Chondrocyte (in vitro differentiated cells): ENCODE measurements at regions not wholly inside any gene's neighbourhood (a gene's known extent, or its start where the extent isn't known, plus 50 kb on each side); places are given as distances from the start of the nearest gene placed in this dataset.

Experiments used
- DNase-seq: peaks from one replicate; pipeline ENCODE4 v3.0.0; 2021; ENCODE audit warnings: mixed read lengths, low spot score
- H3K27ac Mint-ChIP-seq: one replicate; pipeline ENCODE4 v1.8.0; 2021; ENCODE audit warnings: mild to moderate bottlenecking, moderate library complexity, mixed read lengths; ENCODE audit not compliant: unreplicated experiment
- H3K27me3 Mint-ChIP-seq: 2 replicates; pipeline ENCODE4 v1.8.0; 2021; ENCODE audit warnings: low read depth, mixed read lengths
- H3K36me3 Mint-ChIP-seq: 2 replicates; pipeline ENCODE4 v1.8.0; 2021; ENCODE audit warnings: low read depth, mixed read lengths
- H3K4me1 Mint-ChIP-seq: 2 replicates; pipeline ENCODE4 v1.8.0; 2021; ENCODE audit warnings: low read depth, mild to moderate bottlenecking, mixed read lengths
- H3K4me3 Mint-ChIP-seq: one replicate; pipeline ENCODE4 v1.8.0; 2021; ENCODE audit warnings: mild to moderate bottlenecking, moderate library complexity, mixed read lengths; ENCODE audit not compliant: unreplicated experiment
- H3K9me3 Mint-ChIP-seq: 2 replicates; pipeline ENCODE4 v1.8.0; 2021; ENCODE audit warnings: low read depth, mixed read lengths
- TF ChIP-seq, protein P1 (sequence below): fragments of 200-600 bp; sonication (generic); IDR thresholded peaks from 2 replicates; pipeline ENCODE4 v1.5.0; 2021; ENCODE audit warnings: antibody characterized with exemption, mild to moderate bottlenecking, moderate library complexity

DNA sequence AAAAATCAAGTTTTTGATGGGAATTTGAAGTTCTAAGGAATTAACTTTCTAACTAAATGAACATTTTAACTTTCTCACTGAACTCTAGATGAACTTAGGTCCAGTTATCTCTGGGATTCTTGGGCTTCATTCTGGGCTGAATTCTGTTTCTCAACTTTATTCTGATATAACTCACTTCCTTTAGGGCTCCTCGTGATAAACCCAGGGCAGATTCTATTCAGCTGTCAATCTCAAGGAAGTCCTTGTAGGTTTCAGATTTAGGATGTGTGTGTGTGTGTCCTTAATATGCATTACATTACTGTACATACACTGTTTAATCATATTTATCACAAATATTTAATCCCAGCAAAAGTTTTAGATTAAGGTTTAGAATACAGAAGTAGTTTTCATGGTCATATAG, 344.3 kb downstream of the GATA3 start:
- no peak overlapping the region for H3K4me3 Mint-ChIP-seq
- H3K27ac Mint-ChIP-seq = no peak overlapping the region
- H3K9me3 Mint-ChIP-seq = peaks cover 4% of the 10 kb centered on the region
- TF ChIP-seq, protein P1, sequence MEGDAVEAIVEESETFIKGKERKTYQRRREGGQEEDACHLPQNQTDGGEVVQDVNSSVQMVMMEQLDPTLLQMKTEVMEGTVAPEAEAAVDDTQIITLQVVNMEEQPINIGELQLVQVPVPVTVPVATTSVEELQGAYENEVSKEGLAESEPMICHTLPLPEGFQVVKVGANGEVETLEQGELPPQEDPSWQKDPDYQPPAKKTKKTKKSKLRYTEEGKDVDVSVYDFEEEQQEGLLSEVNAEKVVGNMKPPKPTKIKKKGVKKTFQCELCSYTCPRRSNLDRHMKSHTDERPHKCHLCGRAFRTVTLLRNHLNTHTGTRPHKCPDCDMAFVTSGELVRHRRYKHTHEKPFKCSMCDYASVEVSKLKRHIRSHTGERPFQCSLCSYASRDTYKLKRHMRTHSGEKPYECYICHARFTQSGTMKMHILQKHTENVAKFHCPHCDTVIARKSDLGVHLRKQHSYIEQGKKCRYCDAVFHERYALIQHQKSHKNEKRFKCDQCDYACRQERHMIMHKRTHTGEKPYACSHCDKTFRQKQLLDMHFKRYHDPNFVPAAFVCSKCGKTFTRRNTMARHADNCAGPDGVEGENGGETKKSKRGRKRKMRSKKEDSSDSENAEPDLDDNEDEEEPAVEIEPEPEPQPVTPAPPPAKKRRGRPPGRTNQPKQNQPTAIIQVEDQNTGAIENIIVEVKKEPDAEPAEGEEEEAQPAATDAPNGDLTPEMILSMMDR = no peak
- DNase-seq = no peak
- H3K4me1 Mint-ChIP-seq = no peaks in the 10 kb centered on the region
- H3K36me3 Mint-ChIP-seq = no peaks in the 10 kb centered on the region
- H3K27me3 Mint-ChIP-seq = peaks cover 2% of the 10 kb centered on the region

DNA sequence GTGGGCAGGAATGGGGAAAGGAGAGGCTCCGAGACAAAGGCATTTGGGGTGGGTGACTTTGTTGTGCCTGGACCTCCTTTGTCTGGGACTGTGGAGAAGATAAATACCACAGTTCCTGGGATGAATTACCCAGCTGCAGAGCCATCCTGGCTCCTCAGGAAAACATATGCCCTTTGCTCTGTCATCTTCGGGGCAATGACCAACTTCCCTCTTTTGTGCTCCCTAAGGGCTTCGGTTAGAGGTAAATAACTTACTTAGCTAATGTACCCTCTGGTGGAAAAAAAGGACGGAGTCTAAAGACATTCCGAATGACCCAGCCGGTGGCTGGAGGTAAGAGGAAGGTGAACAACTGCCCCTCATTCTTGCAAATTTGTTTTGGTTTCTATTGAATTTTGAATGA, 345.7 kb downstream of the GATA3 start:
- DNase-seq = no peak
- peaks cover 3% of the 10 kb centered on the region for H3K9me3 Mint-ChIP-seq
- no peak overlapping the region for H3K27ac Mint-ChIP-seq
- H3K4me1 Mint-ChIP-seq = no peaks in the 10 kb centered on the region
- H3K4me3 Mint-ChIP-seq = no peak overlapping the region
- peaks cover 2% of the 10 kb centered on the region for H3K27me3 Mint-ChIP-seq
- no peaks in the 10 kb centered on the region for H3K36me3 Mint-ChIP-seq
- TF ChIP-seq, protein P1 = no peak

DNA sequence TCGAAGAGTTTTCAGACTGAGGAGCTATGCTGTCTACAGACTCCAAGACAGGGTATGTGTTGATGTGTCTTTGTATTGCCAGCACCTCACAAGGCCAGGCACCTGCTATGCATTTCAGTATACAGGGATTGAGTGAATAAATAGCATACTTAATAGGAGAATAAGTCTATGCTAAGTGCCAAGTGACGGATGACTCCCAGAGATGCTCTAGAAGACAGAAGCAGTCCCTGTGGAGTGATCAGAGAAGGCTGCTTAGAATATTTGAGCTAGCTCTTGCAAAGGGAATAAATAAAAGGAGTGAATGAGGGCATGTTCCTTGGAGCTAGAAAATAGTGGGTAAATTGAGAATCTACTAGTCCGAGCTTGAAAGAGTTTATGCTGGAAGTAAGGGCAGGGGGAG, 346.4 kb downstream of the GATA3 start:
- H3K9me3 Mint-ChIP-seq = peaks cover 2% of the 10 kb centered on the region
- no peak overlapping the region for H3K27ac Mint-ChIP-seq
- H3K4me1 Mint-ChIP-seq = no peaks in the 10 kb centered on the region
- no peaks in the 10 kb centered on the region for H3K36me3 Mint-ChIP-seq
- TF ChIP-seq, protein P1 = no peak
- H3K27me3 Mint-ChIP-seq = peaks cover 2% of the 10 kb centered on the region
- H3K4me3 Mint-ChIP-seq = no peak overlapping the region
- no peak for DNase-seq

DNA sequence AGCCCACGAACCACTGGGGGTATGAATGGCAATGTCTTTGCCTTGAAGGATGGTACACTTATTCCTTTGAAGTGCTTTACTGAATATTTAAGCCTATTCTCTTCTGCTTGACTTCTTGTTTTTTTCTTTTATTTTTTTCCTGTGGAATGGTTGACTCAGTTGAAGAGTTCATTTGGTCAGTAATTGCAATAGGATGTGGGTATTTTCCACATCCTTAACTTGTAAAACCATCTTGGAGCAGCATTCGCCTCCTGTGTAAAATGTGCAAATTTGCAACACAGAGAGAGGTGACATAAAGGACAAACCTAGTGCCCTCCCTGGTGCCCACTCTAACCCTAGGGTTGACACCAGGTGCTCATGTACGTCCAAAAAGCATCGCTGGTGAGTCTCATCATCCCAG, 347.0 kb downstream of the GATA3 start:
- H3K27ac Mint-ChIP-seq = no peak overlapping the region
- H3K27me3 Mint-ChIP-seq = peaks cover 2% of the 10 kb centered on the region
- no peaks in the 10 kb centered on the region for H3K9me3 Mint-ChIP-seq
- no peak overlapping the region for H3K4me3 Mint-ChIP-seq
- TF ChIP-seq, protein P1 = no peak
- H3K36me3 Mint-ChIP-seq = no peaks in the 10 kb centered on the region
- no peak for DNase-seq
- H3K4me1 Mint-ChIP-seq = no peaks in the 10 kb centered on the region

DNA sequence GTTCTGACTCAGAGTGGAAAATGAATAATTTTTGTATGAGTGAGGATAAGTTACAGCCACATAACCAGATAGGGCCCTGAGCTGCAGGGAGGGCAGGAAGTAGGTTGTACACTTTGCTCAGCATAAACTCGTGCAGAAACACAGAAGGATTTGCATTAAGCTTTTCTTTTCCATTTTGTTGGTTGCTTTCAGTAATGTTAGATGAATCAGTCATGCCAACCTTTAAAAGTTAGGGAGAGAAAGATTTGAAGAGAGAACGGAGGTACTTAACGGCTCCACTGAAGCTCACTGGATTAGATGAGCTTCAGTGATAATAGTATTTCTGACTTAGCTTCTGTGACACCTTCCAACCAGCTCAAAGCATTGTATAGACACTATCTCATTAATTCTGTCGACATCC, 348.1 kb downstream of the GATA3 start:
- H3K27me3 Mint-ChIP-seq = peaks cover 2% of the 10 kb centered on the region
- H3K4me1 Mint-ChIP-seq = no peaks in the 10 kb centered on the region

More for the DNA sequence above, 348.1 kb downstream of the GATA3 start:
- TF ChIP-seq, protein P1 = no peak
- H3K9me3 Mint-ChIP-seq = no peaks in the 10 kb centered on the region
- H3K4me3 Mint-ChIP-seq = no peak overlapping the region
- H3K36me3 Mint-ChIP-seq = no peaks in the 10 kb centered on the region
- DNase-seq = no peak
- no peak overlapping the region for H3K27ac Mint-ChIP-seq
